NCI-H2227 treated with DMSO at 0.1 percent for 48 hours (cell line): ENCODE measurements at regions not wholly inside any gene's neighbourhood (a gene's known extent, or its start where the extent isn't known, plus 50 kb on each side); places are given as distances from the start of the nearest gene placed in this dataset.

Experiments used
- DNase-seq: peaks from one replicate; lab custom pipeline; 2025; lab: John Stamatoyannopoulos, UW

GRCh38 chr11:29310725-29311342 lies 706.0 kb downstream of the KCNA4 start:
- no peak for DNase-seq

GRCh38 chr11:29309992-29310391 lies 706.8 kb downstream of the KCNA4 start:
- DNase-seq: no peak

- no peak for DNase-seq
Measured at GRCh38 chr11:29306527-29306926, 710.3 kb downstream of the KCNA4 start.

- DNase-seq: no peak
Measured at GRCh38 chr11:29305456-29306232, 711.2 kb downstream of the KCNA4 start.

- no peak for DNase-seq
Measured at GRCh38 chr11:29300420-29300819, 716.4 kb downstream of the KCNA4 start.

GRCh38 chr11:29296680-29297079 lies 720.1 kb downstream of the KCNA4 start:
- no peak for DNase-seq

- DNase-seq: no peak
Measured at GRCh38 chr11:29293825-29294224, 723.0 kb downstream of the KCNA4 start.

- no peak for DNase-seq
Measured at GRCh38 chr11:29282088-29282487, 734.7 kb downstream of the KCNA4 start.

GRCh38 chr11:29281271-29281777 lies 735.5 kb downstream of the KCNA4 start:
- no peak for DNase-seq

- no peak for DNase-seq
Measured at GRCh38 chr11:29280452-29280851, 736.4 kb downstream of the KCNA4 start.

GRCh38 chr11:29279716-29280115 lies 737.1 kb downstream of the KCNA4 start:
- no peak for DNase-seq

- DNase-seq: no peak
Measured at GRCh38 chr11:29272019-29272654, 744.7 kb downstream of the KCNA4 start.

- DNase-seq: no peak
Measured at GRCh38 chr11:29271616-29272015, 745.2 kb downstream of the KCNA4 start.

- no peak for DNase-seq
Measured at GRCh38 chr11:29268733-29269132, 748.1 kb downstream of the KCNA4 start.

GRCh38 chr11:29265792-29266191 lies 751.0 kb downstream of the KCNA4 start:
- no peak for DNase-seq

- DNase-seq: no peak
Measured at GRCh38 chr11:29265381-29265780, 751.4 kb downstream of the KCNA4 start.

- no peak for DNase-seq
Measured at GRCh38 chr11:29263971-29264682, 752.7 kb downstream of the KCNA4 start.

- DNase-seq: no peak
Measured at GRCh38 chr11:29261831-29262230, 755.0 kb downstream of the KCNA4 start.

- no peak for DNase-seq
Measured at GRCh38 chr11:29260939-29261705, 755.7 kb downstream of the KCNA4 start.

- no peak for DNase-seq
Measured at GRCh38 chr11:29258411-29258810, 758.4 kb downstream of the KCNA4 start.

GRCh38 chr11:29256580-29256979 lies 760.2 kb downstream of the KCNA4 start:
- no peak for DNase-seq

- DNase-seq: no peak
Measured at GRCh38 chr11:29255401-29255800, 761.4 kb downstream of the KCNA4 start.
